DMS79 (cell line): ENCODE measurements at regions not wholly inside any gene's neighbourhood (a gene's known extent, or its start where the extent isn't known, plus 50 kb on each side); places are given as distances from the start of the nearest gene placed in this dataset.
"Not testable (repeated sequence)": the region's sequence is repeated elsewhere in the genome, so short reads cannot be mapped to it uniquely, and the experiment has no call there.

ENCODE experiments used
- DNase-seq: peaks from one replicate; lab custom pipeline; 2025; lab: John Stamatoyannopoulos, UW

DNA sequence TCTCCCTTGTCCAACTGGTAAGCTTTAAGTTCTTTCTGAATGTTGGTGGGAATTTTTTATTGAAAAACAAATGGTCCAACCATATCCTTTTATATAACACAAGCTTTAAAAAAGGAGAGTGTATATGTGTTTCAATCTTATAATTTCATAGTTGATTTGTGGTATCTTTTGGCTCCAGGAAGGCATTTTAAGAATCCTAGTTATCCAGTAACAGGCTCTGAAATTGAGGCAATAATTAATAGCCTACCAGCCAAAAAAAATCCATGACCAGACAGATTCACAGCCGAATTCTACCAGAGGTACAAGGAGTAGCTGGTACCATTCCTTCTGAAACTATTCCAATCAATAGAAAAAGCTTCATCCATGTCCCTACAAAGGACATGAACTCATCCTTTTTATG lies 141.6 kb downstream of the FZD1 start:
- not testable (repeated sequence) for DNase-seq

DNA sequence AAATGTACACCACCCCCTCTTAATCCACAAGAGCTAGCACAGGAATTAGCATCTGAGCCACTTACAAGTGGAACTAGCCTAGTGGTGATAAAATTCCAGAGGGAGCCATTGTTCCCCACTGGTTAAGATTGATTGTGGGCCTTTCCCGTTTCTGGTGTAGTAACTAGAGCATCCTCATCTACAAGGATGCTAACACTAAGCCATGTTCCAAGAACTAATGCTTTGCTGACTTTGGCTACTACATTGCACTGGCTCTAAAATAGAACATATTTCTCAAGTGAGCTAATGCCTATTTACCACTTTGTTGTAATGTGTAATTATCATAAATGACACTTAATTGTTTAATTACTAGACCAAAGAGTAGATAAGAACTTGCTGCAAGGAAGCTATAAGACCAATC lies 143.7 kb downstream of the FZD1 start:
- no peak for DNase-seq

DNA sequence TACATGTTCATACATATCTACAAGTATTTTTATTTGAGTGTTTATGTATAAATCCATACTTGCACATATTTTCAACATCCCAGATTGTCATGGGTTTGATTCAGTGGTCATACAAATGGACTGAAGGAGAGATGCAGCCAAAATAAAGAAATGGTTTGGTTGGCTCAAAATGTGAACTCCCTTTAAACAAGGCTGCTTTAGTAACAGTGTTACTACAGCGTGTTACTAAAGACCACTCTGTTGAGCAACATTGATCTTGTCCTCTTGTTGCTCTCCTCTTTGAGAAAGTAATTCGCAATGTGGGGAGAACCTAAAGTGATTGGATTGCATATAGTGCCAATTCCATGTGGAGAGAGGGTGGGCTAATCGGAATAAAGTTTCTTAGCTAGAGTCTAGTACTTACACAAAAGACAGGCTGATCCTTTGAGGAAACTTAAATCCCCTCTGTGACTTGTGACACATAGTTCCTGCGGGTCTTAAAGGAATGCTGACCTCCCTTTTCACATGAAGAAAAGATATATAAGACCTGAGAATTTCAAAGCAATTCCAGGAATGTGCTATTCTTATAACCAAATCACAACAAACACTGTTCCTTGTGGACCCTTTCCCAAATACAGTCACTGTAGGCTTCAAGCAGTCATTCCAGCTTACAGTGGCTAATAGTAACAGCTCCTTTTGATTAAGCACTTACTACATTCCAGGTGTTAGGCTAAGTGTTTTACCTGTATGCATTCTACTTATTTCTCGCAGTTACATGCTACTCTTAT lies 144.3 kb downstream of the FZD1 start:
- DNase-seq = no peak

DNA sequence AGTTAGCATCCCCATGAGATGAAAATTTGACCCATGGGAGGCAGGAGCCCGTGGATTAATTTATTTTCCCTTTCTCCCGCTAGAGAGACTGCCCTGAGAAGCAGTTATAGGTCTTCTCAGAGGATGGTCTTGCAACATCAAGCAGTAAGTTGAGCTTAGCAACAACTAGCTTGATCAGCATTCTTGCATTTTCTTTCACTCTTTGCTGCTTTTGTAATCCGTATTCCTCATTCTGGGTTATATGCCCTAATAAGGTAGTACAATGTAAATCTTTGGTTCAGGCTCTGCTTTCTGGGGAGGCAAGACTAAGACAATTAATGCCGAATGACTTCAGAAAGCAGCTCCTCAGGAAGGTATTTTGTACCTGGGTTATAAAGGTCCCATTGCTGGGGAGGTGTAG lies 146.8 kb downstream of the FZD1 start:
- no peak for DNase-seq

DNA sequence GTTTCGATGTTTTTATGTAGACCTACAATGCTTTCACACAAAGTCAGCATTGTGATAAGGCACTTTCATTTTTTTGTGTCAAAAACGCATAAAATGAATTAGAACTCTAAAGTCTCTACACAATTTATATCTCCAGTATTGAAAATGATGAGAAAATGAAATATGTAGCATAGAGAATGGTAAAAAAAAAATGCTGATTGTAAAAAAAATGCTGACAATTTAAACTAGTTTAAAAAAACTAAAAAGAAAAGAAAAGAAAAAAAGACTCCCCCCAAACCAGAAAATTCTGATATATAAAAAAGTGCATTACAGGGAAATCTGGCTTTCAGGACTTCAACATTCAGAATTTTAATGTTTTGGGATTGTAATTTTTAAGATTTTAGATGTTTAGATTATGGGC lies 148.1 kb downstream of the FZD1 start:
- no peak for DNase-seq

DNA sequence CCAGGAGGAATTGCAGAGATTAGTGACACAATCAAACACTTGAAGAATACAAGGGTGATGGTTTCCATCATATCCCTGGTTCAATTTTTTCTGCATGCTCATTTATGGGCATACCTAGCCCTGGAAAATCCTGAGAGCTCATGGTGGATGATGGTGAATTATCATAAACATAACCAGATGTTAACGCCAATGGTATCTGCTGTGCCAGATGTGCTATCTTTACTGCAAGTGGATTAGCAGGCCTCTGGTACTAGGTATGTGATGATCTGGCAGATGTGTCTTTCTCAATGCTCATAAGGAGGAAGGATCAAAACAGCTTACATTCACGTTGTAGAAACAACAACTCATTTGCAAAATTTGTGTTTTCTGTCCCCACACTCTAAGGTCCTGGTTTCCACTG lies 150.5 kb downstream of the FZD1 start:
- DNase-seq = no peak

DNA sequence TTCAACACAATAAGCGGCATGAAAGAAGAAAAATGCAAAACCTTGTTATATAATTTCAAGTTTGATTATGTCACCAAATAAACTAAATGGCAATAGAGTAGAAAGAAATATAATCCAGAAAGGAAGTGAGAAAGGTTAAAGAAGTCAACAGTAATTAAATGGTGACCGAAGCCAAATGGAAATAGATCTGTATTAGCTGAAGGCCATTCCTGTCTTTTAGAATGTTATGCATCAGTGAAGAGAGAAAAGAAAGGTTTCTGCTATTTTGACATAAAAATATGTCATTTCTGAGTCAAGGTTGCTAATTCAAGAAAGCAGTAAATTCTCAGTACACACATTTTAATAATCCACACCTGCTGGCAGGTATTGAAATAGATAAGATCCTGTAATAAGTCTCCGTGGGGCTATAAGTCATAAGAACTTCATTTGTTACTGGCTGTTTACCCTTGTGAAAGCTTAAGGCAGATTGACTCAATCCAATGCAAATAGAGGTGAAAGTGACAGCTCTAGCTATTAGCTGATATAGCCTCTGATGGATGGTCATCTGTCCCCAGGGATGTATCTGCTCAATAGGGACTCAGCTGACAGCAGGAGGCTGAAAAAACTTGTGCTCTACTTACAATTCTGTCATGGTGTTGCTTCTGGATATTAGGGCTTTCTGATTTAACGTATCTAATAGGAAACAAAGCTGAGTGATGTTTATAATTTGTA lies 152.1 kb downstream of the FZD1 start:
- no peak for DNase-seq

DNA sequence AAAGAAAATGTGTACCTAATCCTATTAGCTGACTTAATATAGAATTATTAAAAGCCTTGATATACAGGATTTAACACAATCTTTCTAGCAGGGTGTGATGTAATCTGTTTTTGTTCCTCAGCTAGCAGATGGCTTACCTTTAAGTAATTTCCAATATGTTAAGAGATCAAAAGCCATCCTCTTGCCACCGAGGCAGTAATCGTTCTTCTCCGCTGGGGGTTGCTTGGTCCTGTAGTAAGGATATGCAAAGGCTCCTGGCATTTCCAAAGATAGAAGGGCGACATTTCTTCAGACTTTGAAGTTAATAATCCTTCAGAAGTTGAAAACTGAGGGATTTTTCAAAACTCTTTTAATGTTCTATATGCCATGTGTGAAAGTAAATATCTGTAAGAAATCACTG lies 156.4 kb downstream of the FZD1 start:
- no peak for DNase-seq

DNA sequence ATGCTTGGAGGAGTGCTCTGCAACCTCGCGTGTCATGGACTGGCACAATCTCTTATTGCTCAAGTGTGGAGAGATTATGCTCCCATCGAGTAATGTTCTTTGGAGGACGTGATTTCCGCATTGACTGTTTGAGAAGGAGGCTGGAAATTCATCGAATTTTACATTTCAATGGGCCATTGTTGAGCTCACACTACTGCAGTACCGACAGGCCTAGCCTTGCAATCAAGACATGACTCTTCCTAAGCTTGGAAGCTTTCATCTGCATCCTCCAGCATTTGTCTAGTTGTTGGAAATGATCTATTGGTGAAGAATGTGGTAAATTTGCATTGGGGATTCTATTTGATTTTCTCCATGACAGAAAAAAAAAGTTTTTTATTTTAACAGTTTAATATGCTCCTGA lies 156.8 kb downstream of the FZD1 start:
- DNase-seq = no peak

DNA sequence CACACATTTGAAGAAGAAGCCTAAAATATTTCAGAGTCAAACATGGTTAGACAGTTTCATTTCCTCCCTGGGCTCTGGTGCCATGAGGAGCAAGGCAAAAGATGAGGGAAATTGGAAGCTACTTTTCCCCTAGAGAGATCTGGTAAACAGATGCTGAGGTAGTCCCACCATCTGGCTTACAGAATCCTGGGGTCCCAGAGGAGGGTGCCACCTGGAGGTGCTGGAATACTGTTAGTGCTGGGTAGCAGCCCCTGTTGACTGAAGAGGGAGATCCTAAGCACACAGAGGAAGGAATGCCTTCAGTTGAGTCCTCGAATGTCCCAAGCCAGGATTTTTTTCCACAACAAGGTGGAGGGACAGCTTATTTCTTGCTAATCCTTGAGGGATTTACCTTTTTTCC lies 160.1 kb downstream of the FZD1 start:
- no peak for DNase-seq

DNA sequence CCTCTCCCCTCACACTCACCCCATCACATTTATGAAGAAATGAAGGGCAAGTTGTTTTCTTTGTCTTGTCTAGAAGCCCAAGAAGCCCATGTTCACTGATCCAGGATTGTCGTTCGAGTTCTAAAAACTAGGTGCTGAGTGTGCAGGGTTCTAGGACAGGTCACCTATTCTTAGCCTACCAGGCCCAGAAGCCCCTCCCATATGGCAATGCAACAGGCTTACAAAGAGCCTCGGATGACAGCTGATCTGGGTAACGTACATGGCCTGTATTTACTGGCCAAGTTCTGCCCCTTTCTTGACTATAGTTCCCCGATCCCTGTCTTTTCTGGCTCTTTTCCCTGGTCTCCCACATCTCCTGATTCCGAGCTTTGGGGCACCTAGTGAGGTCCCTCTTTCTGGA lies 160.9 kb downstream of the FZD1 start:
- no peak for DNase-seq

DNA sequence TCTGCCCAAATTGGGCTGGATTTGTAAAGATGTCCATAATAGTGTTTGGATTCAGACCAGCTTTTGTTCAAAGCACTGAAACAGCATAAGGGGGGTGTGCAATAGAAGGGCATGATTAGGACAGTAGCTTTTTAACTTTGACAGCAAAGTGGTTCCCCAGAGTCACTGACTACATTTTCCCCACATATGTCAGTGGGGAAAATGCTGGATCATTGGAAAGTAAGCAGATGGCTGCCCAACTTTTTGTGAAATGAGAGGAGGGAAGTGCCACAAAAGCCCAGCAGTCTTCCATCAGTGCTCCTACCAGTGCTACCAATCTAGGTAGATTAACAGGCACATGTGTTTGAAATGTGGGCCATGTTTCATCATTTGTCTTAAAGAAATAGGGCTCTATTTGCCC lies 162.8 kb downstream of the FZD1 start:
- no peak for DNase-seq

DNA sequence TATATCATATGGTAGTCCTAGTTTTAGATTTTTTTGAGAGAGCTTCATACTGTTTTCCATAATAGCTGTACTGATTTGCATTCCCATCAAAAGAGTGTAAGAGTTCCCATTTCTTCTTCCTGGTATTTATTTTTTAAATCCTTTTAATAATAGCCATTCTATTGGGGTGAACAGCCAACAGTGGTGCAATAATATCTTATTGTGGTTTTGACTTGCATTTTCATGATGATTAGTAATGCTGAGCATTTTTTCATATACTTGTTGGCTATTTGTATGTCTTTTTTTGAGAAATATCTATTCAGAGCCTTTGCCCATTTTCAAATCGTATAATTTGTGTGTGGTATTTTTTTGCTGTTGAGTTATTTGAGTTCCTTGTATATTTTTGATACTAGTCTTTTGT lies 167.4 kb downstream of the FZD1 start:
- DNase-seq = no peak

DNA sequence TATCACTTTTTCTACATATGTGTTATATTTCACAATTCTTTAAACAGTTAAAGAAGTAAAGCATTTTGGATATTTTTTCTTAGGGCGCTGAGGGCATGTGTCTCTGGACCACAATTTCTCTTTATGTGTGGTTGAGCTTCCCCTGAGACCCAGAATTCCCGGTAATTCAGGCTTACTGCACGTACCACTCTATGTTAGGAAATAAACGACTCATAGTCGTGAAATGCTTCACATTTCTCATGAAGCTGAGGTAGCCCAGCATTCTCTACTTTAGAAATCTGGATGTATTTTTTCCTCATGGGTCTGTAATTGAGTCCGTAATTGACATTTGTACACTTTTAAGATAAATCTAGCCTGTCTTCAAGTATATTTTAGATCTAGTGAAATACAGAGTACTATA lies 170.6 kb downstream of the FZD1 start:
- no peak for DNase-seq

DNA sequence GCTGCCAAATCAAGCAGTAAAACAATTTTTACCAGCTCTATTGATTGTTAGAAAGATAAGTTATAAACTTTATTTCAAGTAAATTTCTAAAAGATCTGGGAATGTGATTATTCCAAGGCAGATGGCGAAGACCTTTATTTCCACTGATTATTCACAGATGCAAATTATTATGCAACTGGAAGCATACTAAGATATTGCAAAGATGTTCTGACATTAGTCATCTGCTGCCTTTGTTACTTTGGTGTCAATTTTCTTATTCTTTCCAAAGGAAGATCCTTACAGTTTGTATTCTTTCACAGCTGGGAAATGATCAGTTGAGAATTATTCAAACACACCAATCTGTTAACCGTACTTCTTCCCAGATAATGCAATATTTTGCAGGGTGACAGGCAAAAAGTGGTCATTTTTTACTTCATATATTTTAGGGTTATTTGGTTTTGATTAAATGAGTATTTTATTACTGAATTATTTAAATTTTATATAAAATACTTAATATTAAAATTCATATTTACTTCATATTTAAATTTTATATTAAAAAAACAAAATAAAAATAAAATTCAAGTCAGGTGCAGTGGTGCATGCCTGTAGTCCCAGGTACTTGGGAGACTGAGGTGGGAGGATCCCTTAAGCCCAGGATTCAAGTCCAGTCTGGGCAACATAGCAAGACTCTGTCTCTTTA lies 171.3 kb downstream of the FZD1 start:
- DNase-seq = no peak

DNA sequence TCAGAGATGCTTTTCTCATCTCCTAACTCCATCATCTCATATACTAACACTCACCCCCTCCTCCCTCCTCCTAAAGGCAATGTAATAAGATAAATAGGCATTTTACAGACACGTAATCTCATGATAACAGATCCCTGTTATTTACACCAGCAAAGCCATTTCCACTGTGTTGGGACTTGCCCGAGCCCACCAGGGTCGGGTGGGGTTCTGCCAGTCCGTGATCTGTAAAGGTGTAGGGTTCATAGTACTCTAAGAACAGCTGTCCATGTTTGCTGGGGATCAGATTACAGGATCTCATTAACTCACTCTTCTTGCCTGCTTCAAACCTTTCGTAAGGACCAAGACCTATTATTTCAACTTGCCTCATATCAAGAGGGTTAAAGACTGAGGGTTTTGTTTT lies 172.4 kb downstream of the FZD1 start:
- peak; percentile 93 for DNase-seq

DNA sequence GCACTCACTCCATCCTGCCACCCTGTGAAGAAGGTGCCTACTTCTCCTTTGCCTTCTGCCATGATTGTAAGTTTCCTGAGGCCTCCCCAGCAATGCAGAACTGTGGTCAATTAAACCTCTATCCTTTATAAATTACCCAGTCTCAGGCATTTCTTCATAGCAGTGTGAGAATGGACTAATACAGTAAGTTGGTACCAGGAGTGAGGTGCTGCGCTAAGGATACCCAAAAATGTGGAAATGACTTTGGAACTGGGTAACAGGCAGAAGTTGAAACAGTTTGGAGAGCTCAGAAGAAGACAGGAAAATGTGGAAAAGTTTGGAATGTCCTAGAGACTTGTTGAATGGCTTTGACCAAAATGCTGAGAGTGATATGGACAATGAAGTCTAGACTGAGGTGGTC lies 176.0 kb downstream of the FZD1 start:
- DNase-seq = not testable (repeated sequence)

DNA sequence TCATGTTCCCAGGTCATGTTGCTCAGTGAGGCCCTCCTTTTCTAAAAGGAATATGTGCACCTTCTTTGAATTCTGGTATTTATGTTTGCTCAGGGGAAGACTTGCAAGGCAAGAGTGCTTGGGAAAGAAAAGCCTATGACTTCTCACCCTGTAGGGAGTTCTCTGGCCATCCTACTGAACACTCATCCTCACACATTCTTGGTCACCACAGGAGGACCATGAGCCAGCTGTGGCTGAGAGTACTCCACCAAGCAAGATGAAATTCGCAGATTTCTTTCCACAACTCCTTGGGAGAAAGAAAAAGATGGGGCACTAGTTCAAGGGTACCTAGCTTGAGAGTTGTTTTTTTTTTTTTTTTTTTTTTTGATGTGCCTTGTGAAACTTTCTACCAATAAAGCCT lies 179.6 kb downstream of the FZD1 start:
- DNase-seq = no peak

DNA sequence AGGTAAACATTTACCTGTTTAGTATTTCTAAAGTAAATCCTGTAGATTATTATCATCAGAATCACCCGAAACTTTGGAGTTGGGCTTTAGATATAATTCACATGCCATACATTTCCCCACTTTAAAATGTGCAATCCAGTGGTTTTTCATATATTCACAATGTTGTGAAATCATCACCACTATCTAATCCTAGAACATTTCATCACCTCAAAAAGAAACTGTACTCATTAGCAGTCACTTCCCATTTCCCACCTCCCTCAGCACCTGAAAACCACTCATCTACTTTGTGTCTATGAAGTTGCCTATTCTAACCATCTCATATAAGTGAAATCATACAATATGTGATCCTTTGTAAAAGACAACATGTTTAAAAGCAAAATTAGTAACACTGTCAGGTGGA lies 182.6 kb downstream of the FZD1 start:
- DNase-seq = no peak

DNA sequence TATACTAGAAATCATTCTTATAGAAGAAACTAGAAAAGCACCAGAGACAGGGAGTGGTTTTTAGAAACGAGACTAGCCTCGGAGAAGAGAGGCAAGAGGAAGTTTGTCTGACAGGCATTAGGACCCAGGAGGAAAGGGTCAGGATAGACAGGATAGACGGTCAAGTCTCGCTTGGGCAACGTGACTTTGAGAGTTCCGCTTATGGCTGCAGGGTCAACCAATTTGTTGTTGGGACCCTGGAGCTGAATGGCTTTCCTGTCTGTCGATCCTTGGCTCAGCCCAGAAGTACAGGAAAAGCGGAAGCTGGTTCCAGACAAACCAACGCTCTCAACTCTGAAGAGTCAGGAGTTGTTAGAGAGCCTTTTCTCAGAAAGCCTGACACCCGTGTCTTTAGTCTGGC lies 191.2 kb downstream of the FZD1 start:
- DNase-seq = no peak

DNA sequence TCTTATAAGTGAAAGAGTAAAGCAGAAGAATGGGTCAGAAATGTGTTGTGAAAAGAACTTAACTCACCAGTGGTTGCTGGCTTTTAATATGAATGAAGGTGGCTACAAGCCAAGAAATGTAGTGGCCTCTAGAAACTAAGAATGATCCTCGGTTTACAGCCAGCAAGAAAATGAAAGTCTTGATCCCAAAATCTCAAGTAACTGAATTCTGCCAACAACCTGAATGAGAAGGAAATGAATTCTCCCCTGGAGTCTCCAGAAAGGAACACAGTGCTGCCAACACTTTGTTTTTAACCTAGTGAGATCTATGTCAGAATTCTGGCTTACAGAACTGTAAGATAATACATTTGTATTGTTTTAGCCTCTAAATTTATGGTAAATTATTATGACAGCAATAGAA lies 193.0 kb downstream of the FZD1 start:
- no peak for DNase-seq

DNA sequence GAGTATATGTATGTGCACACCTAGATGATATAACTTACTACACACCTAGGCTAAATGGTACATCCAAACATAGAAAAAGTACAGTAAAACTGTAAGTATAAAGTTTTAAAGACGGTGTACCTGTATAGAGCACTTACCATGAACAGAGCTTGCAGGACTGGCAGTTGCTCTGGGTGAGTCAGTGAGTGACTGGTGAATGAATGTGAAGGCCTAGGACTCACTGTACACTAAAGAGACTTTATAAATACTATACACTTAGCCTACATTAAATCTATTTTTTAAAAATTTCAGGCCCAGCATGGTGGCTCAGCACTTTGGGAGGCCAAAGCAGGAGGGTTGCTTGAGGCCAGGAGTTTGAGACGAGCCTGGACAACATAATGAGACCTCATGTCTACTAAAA lies 195.3 kb downstream of the FZD1 start:
- DNase-seq = no peak

DNA sequence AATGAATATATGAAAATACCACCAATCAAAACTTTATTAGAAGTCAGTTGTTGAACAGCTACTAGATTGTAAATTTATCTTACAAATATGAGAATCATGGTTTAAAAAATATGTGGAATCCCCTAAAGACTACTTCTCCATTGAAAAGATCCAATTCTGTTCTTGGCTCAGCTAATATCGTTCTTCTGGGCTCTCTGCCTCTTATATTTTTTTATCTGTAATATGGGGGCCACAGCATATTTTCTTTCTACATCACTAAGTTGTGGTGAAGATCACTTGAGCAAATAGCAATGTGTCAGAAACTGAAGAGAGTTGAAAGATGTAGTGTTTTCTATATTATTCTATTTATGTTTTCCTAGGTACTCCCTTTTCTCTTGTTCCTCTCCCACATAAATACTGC lies 198.1 kb downstream of the FZD1 start:
- no peak for DNase-seq
